HL-60 (cell line): ENCODE measurements at regions not wholly inside any gene's neighbourhood (a gene's known extent, or its start where the extent isn't known, plus 50 kb on each side); places are given as distances from the start of the nearest gene placed in this dataset.

Experiments used
- CTCF ChIP-seq: IDR thresholded peaks from one replicate; pipeline ENCODE4 v1.5.1; 2011; ENCODE audit warnings: low read length, control low read depth, inconsistent platforms; ENCODE audit not compliant: insufficient read depth
- POLR2AphosphoS5 ChIP-seq: IDR thresholded peaks from 2 replicates; pipeline ENCODE4 v1.6.1; 2012; ENCODE audit warnings: low read depth
- REST ChIP-seq: IDR thresholded peaks from 2 replicates; pipeline ENCODE4 v1.6.1; 2012; ENCODE audit warnings: low read depth; ENCODE audit not compliant: insufficient replicate concordance

- TF ChIP-seq CTCF (no peak), REST (no peak), POLR2AphosphoS5 (no peak)
These were observed 72.7 kb upstream of the SLCO4A1 start for GRCh38 chr20:62569615-62570014.
